ENCODE measurements at regions not wholly inside any gene's neighbourhood (a gene's known extent, or its start where the extent isn't known, plus 50 kb on each side); places are given as distances from the start of the nearest gene placed in this dataset.

GRCh38 chr2:66957198-66957597 lies 439.9 kb upstream of the ETAA1 start:
- Histone ChIP-seq H3F3A (ENCODE audit: insufficient read depth, low read length, poor library complexity, severe bottlenecking) (no peaks in the 10 kb centered on the region), H3K79me2 (replicated peaks; ENCODE audit: insufficient read depth, low read length) (no peaks in the 10 kb centered on the region), H3K27ac (ENCODE audit: low read length) (no peak overlapping the region), H4K20me1 (ENCODE audit: insufficient read depth) (no peaks in the 10 kb centered on the region), H3K4me3 (ENCODE audit: low read length) (no peak overlapping the region), H3K36me3 (ENCODE audit: insufficient read depth, low read length) (no peaks in the 10 kb centered on the region), H3K27me3 (ENCODE audit: insufficient read depth, low read depth, low read length) (no peaks in the 10 kb centered on the region), H3K9ac (ENCODE audit: low read length) (no peak overlapping the region), H3K4me2 (ENCODE audit: low read length) (no peak overlapping the region), H2AFZ (ENCODE audit: low read depth, low read length) (no peak overlapping the region), H3K9me2 (ENCODE audit: insufficient read depth, low read length) (no peaks in the 10 kb centered on the region), H3K9me3 (ENCODE audit: low read length) (no peaks in the 10 kb centered on the region)
- TF ChIP-seq CTCF (IDR thresholded peaks at IDR 0.05; ENCODE audit: poor library complexity, severe bottlenecking) = no peak
- no peak for TF ChIP-seq MXI1 (conservative IDR thresholded peaks at IDR 0.05; ENCODE audit: poor library complexity, severe bottlenecking)
- TF ChIP-seq SMC3 (conservative IDR thresholded peaks at IDR 0.05; ENCODE audit: poor library complexity) = no peak
- no peak for TF ChIP-seq EP300 (conservative IDR thresholded peaks at IDR 0.05; ENCODE audit: poor library complexity, severe bottlenecking)
- TF ChIP-seq RAD21 (conservative IDR thresholded peaks at IDR 0.05) = no peak
- TF ChIP-seq, protein P1, sequence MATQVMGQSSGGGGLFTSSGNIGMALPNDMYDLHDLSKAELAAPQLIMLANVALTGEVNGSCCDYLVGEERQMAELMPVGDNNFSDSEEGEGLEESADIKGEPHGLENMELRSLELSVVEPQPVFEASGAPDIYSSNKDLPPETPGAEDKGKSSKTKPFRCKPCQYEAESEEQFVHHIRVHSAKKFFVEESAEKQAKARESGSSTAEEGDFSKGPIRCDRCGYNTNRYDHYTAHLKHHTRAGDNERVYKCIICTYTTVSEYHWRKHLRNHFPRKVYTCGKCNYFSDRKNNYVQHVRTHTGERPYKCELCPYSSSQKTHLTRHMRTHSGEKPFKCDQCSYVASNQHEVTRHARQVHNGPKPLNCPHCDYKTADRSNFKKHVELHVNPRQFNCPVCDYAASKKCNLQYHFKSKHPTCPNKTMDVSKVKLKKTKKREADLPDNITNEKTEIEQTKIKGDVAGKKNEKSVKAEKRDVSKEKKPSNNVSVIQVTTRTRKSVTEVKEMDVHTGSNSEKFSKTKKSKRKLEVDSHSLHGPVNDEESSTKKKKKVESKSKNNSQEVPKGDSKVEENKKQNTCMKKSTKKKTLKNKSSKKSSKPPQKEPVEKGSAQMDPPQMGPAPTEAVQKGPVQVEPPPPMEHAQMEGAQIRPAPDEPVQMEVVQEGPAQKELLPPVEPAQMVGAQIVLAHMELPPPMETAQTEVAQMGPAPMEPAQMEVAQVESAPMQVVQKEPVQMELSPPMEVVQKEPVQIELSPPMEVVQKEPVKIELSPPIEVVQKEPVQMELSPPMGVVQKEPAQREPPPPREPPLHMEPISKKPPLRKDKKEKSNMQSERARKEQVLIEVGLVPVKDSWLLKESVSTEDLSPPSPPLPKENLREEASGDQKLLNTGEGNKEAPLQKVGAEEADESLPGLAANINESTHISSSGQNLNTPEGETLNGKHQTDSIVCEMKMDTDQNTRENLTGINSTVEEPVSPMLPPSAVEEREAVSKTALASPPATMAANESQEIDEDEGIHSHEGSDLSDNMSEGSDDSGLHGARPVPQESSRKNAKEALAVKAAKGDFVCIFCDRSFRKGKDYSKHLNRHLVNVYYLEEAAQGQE (IDR thresholded peaks at IDR 0.05; ENCODE audit: borderline replicate concordance) = no peak
- no peak for TF ChIP-seq EZH2 (IDR thresholded peaks at IDR 0.05; ENCODE audit: borderline replicate concordance, insufficient read depth, low read length, poor library complexity, severe bottlenecking)
- TF ChIP-seq POLR2AphosphoS5 (IDR thresholded peaks at IDR 0.05) = no peak
- TF ChIP-seq TAF1 (IDR thresholded peaks at IDR 0.05; ENCODE audit: low read depth) = no peak

- H3K9me2 ChIP-seq (ENCODE audit: insufficient read depth, low read length) = no peaks in the 10 kb centered on the region
- H3K4me2 ChIP-seq (ENCODE audit: low read length) = no peak overlapping the region
- H2AFZ ChIP-seq (ENCODE audit: low read depth, low read length) = no peak overlapping the region
- no peaks in the 10 kb centered on the region for H3K36me3 ChIP-seq (ENCODE audit: insufficient read depth, low read length)
- H3K79me2 ChIP-seq (replicated peaks; ENCODE audit: insufficient read depth, low read length) = no peaks in the 10 kb centered on the region
- no peak overlapping the region for H3K9ac ChIP-seq (ENCODE audit: low read length)
- H3F3A ChIP-seq (ENCODE audit: insufficient read depth, low read length, poor library complexity, severe bottlenecking) = no peaks in the 10 kb centered on the region
- TF ChIP-seq CTCF (IDR thresholded peaks at IDR 0.05; ENCODE audit: poor library complexity, severe bottlenecking) = no peak
- TF ChIP-seq, protein P1 (IDR thresholded peaks at IDR 0.05; ENCODE audit: borderline replicate concordance) = no peak
- no peak for TF ChIP-seq POLR2AphosphoS5 (IDR thresholded peaks at IDR 0.05)
- H3K9me3 ChIP-seq (ENCODE audit: low read length) = no peaks in the 10 kb centered on the region
- H3K27ac ChIP-seq (ENCODE audit: low read length) = no peak overlapping the region
- no peaks in the 10 kb centered on the region for H4K20me1 ChIP-seq (ENCODE audit: insufficient read depth)
- no peak overlapping the region for H3K4me3 ChIP-seq (ENCODE audit: low read length)
- H3K27me3 ChIP-seq (ENCODE audit: insufficient read depth, low read depth, low read length) = no peaks in the 10 kb centered on the region
These were observed 439.5 kb upstream of the ETAA1 start for GRCh38 chr2:66957677-66958076.
